GM18508 (cell line): ENCODE measurements at regions not wholly inside any gene's neighbourhood (a gene's known extent, or its start where the extent isn't known, plus 50 kb on each side); places are given as distances from the start of the nearest gene placed in this dataset.
"Not testable (repeated sequence)": the region's sequence is repeated elsewhere in the genome, so short reads cannot be mapped to it uniquely, and the experiment has no call there.

Experiments used
- ATAC-seq: cut with Tn5 transposase; IDR thresholded peaks from one replicate; pipeline ENCODE4 v1.9.1; 2021; ENCODE audit warnings: moderate number of reproducible peaks; ENCODE audit not compliant: insufficient read depth, unreplicated experiment

DNA sequence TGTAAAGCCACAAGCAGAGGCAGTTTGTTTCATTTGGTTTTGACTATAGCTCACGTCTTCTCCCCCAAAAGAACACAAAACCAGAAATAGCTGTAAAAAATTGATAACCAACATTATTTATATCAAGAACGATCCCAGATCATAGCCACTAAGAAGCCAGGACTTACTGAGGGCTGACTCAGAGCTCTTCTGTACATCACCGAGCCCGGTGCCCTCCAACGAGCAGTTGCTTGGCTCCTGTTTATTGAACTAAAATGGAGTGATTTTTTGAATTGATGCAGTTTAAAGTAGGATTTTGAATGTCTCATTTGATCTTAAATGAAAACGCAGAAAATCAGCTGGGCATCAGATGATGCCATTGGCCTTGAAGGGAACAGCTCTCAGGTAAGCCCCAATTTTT is 343.3 kb downstream of the INSIG2 start:
- ATAC-seq, result no peak

DNA sequence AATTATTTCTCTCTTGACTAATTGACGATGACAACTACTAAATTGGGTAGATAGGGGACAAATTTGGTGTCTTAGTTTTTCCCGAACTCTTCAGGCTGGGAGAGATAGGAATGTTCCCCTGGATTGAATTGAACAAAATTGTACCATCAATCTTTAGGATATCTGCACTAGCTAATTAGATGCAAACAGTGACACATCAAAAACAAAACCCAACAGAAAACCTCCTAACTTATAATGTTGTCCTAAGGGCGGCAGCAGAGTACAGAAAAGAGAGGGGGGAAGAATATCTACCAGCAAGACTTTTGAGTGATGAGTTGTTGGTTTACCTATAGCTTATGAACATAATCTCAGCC is 342.9 kb downstream of the INSIG2 start:
- ATAC-seq, result no peak

DNA sequence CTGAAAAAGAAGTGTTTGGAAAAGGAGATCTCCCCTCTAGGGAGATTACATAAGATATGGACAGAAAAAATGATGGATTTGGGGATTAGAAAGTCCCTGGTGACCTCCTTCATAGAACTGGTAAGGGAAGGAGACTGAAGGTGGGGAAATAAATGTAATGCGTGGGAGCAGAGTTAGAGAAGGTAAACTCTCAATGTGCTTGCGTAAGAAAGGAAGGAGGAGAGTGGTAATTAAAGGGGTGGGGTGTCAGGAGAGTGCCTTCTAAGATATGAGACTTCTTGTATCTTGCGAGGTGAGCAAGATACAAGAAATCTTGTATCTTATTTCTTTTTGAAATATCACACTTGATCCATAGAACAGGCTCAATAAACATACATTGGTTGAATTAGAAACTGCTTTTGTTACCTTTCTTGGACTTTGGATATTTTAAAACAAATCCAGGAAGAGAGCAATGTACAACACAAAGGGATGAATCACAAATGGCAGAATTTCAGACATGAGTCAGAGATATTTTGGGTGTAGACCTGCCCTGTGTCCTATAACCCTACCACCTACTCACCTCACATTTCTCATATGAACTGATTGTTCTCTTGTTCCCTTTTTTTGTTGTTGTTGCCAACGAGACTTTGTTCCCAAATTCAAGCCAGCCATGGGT is 342.4 kb downstream of the INSIG2 start:
- no peak for ATAC-seq

DNA sequence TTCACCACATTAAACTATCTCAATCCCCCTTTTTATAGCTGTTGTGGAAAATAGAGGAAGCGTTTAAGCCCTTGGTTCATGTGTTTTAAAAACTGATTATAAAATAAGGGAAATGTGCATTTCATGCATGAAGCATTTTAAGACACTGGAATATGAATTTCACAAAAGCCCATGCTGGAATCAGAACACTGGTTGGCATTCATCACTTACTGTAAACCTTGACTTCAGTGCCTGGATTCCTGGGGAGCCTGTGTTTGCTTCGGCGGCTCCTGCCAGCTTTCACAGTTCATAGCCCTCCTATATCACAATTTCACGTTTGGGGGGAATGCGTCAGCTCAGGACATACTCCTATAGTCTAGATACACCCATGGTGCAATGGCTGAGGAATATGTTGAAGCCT is 336.9 kb downstream of the INSIG2 start:
- ATAC-seq, result no peak

DNA sequence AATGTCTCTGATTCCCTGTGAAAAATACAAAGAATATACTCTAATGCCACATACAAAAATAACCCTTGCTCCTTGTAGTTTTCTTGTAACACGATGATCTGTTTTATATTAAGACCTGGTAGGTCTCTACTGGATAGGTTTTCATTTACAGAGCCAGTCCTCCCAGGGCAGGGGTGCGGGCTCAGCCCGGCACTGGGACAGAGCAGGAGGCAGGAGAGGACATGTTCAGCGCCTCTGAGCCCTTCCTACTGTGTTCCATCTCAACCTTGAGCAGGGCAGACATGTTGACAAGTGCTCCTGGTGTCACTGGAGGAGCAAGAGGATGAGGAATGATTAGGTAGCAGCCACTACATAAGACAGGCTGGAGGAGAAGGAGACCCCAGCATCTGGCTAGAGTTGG is 335.5 kb downstream of the INSIG2 start:
- ATAC-seq, result no peak

DNA sequence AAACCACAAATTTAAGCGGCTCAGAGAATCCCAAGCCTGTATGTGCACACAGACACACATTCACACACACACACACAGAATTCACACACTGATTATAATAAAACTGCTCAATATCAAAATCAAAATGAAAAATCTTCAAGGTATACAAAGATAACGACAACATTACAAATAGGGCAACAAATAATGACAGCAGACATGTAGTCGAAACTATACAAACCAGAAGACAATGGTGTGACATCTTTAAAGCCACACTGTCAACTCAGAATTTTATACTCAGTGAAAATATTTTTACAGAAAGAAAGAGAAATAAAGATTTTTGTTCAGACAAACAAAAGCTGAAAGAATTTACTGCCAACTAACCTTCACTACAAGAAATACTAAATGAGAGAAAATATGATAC is 333.4 kb downstream of the INSIG2 start:
- ATAC-seq, result no peak

DNA sequence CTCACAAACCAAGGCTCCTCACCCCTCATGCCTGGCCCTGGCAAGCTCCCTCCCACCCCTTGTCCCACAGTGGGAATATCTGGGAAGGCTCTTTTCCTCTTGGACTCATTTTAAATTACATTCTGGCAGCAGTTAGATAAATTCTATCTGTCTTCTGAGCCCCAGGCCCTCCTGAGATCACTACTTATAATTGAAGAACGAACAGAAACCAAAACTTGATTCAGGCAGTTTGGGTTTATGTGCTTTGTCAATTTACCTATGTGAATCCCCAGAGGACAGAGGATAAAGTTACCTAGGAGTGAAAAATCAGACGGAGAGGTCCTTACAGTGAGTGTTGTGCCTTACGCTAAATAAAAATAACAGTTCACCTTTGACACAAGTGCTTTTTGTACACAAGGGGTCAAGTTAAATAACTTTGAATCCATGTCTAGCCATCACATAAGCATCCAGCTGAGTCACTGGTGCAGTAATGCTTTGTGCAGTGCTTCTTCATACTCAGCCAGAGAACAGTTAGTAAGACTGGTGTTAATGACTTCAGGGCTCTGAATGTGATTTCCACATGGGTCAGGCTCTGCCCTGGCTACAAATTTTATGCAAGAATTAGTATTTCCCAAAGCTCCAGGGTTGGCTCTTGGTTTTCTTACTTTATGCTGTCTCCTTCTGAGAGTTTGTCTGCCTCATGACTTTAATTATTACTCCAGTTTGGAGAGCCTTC is 329.3 kb downstream of the INSIG2 start:
- ATAC-seq, result no peak

DNA sequence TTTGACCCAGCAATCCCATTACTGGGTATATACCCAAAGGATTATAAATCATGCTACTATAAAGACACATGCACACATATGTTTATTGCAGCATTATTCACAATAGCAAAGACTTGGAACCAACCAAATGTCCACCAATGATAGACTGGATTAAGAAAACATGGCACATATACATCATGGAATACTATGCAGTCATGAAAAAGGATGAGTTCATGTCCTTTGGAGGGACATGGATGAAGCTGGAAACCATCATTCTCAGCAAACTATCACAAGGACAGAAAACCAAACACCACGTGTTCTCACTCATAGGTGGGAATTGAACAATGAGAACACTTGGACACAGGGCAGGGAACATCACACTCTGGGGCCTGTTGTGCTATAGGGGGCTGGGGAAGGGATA is 326.9 kb downstream of the INSIG2 start:
- not testable (repeated sequence) for ATAC-seq

DNA sequence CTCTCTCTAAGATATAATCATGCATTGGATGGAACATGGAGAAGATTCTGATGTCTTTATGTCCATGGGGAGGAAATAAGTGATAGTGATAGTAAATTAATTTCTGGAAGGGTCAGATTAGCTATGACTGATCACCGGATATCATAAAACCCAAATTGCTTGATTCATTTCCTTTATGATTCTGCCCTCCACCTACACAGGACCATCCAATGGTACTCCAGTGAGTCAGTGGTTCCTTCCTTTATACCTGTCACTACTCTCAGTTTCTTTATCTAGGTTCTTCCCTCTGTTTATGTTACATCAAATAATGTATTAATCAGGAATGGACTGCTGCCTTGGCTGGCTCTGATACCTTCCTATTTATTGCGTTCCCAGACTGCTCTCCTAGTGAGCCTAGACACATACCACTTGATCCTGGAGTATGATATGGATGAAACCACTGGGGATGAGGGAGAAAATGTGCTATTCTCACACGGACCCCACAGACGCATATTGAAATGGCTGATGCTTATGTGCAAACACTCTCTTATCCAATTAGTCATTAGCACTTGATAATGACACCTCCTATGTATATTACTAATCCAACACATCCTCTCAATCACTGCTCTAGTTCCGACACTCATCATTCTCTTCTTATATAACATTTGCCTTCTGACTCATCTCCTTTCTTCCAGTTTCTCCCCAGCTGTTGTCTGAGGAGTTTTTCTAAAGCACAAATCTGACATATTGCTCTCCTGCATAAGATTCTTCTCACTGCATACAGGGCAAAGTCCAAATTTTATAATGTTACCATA is 315.6 kb downstream of the INSIG2 start:
- ATAC-seq, result no peak

DNA sequence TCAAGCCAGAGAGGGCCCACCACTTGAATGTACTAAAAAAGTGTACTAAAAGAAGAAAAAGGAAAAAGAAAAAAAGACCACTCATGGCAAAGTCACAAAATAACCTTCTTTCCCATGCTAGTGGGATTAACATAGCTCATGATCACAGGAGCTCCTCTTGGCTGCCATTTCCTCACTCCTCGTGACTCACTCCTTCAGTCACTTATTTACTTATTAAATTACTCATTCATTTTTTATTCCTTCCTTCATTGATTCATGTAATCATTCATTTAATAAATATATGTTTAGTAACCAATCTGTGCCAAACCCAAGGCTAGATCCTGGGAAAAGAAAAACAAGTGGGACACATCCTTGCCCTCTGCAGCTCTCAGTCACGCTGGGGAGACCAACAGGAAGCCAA is 300.5 kb downstream of the INSIG2 start:
- no peak for ATAC-seq

DNA sequence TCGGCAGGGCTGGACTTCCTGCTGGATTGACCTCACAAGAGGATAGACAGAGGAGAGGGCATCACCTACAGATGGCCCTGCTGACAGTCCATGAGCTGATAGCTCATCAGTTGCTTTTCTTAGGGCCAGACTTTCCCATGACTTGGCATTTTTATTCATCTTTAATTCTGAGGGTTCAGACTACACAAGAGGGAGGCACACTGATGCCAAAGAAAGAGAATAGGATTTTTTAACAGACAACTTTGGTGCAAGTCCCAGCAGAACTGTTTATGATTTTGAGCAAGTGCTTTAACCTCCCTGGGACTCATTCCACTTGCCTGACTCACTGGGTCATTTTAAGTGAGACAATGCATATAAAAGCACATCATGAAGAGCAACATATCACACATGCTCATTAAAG is 299.2 kb downstream of the INSIG2 start:
- no peak for ATAC-seq

DNA sequence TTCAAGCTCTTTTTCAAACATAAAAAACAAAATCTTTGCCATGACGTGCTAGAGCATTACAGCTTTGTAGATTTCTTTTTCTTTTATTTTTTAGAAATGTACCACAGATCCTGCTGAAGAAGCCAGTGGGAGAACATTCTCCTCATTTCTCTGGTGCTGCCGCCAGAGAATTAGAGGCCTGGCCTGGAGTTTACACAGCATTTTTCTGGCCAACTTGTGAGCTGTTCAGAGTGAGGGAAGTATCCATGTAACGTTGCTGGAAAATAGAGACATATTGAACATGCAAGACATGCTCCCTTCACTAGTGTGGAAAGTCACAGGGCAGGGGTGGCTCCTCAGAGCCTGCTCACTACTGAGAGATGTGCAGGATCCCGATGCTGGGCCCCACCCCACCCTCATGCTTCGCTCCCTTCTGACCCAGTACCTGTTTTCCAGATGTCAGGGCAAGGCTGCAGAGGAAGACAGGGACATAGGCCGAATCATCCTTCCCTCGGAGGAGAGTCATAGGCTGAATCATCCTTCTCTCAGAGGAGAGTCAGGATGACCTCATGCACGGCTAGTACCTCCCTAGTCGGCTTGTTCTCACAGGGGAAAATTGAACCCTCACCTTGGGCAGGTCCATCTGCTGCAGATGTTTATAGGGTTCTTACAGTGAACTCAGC is 298.5 kb downstream of the INSIG2 start:
- no peak for ATAC-seq

DNA sequence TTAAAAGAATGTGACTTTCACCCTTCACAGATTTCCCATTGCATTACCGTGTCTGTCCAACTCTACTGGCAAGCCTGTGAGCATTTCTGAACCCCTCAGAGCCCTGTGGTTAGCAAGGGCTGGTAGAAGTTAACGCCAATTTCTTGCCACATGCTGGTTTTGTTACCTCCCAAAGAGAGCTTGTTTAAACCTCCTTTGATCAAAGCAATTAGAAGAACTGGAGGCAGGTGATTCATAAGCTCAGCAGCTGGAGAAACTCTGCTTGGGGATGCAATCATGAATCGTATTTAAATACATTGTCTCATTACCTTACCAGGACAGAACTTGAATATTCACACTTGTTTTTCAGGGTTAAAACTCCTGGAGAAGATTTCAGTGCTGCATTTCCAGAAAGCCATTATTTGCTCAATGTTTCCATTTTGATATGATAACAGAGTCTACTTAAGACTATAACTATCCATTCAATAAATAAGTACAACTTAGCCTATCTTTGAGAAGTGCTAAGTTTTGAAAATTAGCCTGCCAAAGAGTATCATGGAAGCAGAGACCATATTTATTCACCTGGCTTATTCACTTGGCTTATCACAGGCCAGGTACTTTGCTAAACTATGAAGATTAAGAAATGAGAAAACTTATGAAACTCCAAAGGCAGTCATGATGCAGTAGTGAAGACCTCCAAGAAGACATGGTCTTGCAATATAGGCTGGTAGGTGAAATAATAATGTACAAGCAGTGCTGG is 292.8 kb downstream of the INSIG2 start:
- no peak for ATAC-seq

DNA sequence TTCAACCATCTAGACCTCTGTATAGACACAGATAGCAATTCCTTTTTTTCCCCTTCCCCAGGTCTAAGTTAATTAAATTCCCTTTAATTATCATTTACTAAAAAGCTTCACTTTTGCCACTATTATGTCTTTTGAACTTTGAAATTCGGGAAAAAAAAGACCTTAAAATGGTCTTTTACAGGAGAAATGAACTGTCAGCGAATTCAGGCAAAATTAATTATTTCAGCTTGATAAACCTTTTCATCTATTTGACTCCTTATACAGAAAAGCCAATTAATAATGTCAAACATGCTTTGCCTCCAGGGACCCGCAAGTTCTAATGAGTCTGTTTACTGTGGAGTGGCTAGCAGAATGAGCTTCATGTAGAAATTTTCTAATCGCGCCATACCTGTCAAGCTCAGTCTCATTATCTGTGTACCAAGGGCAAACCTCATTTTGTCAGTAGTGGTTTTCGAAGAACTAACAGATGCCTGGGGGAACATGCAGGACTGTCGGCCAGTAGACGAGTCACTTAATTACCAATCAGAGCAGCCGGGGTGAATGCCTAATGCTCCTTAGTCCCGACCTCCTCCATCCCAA is 287.7 kb downstream of the INSIG2 start:
- ATAC-seq, result no peak

DNA sequence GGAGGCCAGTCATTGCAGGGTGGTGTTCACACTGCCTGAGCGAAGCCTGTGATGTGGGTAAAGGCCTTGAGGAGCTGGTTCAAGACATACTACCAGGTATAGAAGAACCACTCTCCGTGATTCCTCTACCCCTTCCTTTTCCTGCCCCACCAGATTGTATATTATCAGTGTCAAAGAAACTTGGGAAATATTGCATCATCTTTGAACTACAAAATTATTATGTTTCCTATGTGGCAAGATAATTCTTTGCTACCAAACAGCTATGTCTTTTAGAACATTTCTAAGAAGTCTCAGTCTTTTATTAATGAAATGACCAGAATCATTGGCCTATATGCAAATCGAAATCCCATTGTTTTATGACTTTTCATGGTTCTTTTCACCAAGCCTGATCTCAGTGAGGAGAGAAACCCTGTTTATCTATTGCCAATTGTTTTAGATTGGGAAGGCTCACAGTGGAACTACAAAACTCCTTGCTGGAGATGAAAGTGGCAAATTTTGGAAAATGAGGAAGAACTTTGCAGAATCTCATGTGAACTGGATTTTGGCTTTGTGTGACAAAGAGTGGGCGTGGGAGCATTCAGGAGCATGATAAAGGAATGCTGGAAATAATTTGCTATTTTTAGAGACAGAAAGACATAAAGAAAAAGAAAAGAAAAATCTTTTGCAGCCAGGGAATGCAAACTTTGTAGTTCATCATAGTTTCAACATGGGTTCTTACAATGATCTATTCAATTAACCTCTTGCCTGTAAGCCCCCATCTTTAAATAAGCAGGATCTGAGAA is 286.9 kb downstream of the INSIG2 start:
- ATAC-seq, result no peak

DNA sequence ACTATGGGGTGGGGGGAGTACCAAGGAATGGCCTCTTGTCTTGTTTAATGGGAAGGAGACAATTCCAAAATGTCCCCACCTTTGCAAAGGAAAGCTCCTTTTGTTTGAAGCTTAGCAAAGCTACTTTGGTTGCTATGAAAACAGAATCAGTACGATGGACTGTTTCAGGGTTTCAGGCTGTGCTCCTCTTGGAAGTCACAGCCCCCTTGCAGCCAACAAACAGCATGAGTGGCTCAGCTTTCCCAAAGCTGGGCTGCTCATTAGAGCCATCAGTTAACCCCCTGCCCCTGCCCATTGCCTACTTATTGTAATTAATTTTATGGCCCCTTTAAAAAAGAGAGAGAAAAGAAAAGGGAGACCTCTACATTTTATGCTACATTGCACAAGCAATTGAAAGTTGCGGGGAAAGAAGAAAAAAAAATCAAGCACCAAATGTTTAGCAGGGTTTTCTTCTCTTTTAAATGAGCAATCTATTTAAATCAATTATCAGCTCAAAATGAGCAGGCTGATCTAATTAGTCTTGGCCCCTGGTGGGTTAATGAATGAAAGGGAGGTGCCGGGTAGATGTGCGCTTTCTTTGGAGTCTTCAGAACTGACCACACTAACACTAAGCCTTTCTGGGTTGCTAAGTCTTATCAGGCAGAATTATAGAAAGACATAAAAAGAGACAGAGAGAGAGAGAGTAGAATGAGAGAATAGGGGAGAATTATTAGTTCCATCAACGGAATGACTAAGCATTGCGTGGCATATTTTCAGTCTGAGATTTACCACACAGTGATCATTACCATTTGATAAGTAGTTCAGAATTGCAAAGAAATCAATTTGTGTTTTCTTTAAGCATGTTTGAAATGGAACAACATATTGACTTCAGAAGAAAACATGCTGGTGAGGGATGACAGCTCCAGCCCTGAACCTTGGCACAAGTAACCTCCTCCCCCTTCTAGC is 284.9 kb downstream of the INSIG2 start:
- ATAC-seq, result no peak

DNA sequence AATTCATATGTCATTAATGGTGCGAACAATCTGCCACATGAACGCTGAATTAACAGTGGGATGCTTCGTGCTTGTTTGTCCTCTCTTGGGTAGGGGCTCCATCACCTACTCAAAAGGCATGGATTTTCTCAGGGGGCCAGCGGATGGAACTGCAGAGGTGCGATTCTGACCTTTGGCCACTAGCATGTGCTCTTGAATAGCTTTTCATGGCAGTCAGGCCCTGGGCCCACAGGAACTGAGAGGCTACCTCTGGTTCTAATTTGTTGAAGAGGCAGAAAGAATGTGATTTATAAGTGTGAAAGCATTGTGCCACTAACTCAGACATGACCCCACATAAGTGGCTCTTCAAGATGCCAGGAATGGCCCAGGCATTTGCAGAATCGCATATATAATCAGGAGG is 283.2 kb downstream of the INSIG2 start:
- ATAC-seq, result no peak

DNA sequence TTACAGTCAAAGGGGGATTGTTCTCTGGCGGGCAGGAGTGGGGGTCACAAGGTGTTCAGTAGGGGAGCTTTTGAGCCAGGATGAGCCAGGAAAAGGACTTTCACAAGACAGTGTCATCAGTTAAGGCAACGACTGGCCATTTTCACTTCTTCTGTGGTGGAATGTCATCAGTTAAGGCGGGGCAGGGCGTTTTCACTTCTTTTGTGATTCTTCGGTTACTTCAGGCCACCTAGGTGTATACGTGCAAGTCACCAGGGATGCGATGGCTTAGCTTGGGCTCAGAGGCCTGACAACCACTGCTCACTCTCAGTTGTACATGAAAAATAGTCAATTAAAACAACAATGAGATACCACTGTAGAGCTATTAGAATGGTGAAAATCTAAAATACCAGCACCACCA is 281.2 kb downstream of the INSIG2 start:
- not testable (repeated sequence) for ATAC-seq
